Stomach (tissue), 8 donors: ENCODE measurements at regions not wholly inside any gene's neighbourhood (a gene's known extent, or its start where the extent isn't known, plus 50 kb on each side); places are given as distances from the start of the nearest gene placed in this dataset.

Source experiments
- DNase-seq, 2 donors: peaks; one replicate each; pipeline versions ENCODE4 v3.0.0 to v3.0.0-alpha.2; 2013 to 2019
- H3K27ac ChIP-seq, 5 donors: fragments of 200-600 bp in 4 of 5; sonication (generic) in 4 of 5; one replicate each; pipeline ENCODE4 v1.5.1; 2013 to 2019; ENCODE audit warnings: mild to moderate bottlenecking in 1 of 5, moderate library complexity in 1 of 5
- H3K27me3 ChIP-seq, 3 donors: fragments of 200-600 bp; sonication (generic); one replicate each; pipeline ENCODE4 v1.5.1; 2017 to 2019; ENCODE audit warnings: mixed run types in 1 of 3
- H3K36me3 ChIP-seq, 4 donors: fragments of 200-600 bp; sonication (generic); 1 replicate in 3 of 4; 2 replicates in 1 of 4; pipeline ENCODE4 v1.5.1; 2016 to 2019
- H3K4me1 ChIP-seq, 4 donors: fragments of 200-600 bp; sonication (generic); one replicate each; pipeline ENCODE4 v1.5.1; 2016 to 2019
- H3K4me3 ChIP-seq, 4 donors: fragments of 200-600 bp; sonication (generic) in 3 of 4; one replicate each; pipeline ENCODE4 v1.5.1; 2016 to 2019; ENCODE audit warnings: mild to moderate bottlenecking in 1 of 4
- H3K9me3 ChIP-seq, 4 donors: fragments of 200-600 bp; sonication (generic); one replicate each; pipeline ENCODE4 v1.5.1; 2016 to 2019
- CTCF ChIP-seq, 7 experiments: fragments of 450-650 bp in 4 of 7; fragments of 200-600 bp in 3 of 7; sonication (generic) in 3 of 7; IDR thresholded peaks; one replicate each; pipeline ENCODE4 v1.5.1; 2016 to 2019; ENCODE audit warnings: antibody characterized with exemption in 7 of 7, control low read depth in 2 of 7, mild to moderate bottlenecking in 1 of 7
- EP300 ChIP-seq: sonication (generic); formaldehyde crosslinking; IDR thresholded peaks from one replicate; pipeline ENCODE4 v1.6.1; 2017; ENCODE audit warnings: antibody characterized with exemption
- POLR2A ChIP-seq, 4 donors: fragments of 450-650 bp; IDR thresholded peaks; one replicate each; pipeline ENCODE4 v1.6.1; 2016; ENCODE audit warnings: antibody characterized with exemption in 4 of 4, control low read depth in 2 of 4, mild to moderate bottlenecking in 1 of 4, moderate library complexity in 1 of 4
- POLR2AphosphoS5 ChIP-seq, 3 donors: sonication (generic); formaldehyde crosslinking; IDR thresholded peaks; one replicate each; pipeline ENCODE4 v1.6.1; 2016; ENCODE audit warnings: antibody characterized with exemption in 3 of 3
- WGBS, 5 donors: extraction: QIAGEN DNeasy Blood & Tissue Kit in 3 of 5; methylation state at CpG; one replicate each; pipeline versions ENCODE4 v1.1.5 to v1.1.7; 2013 to 2018; 5-methylcytosine and 5-hydroxymethylcytosine counted together
- intact Hi-C: fragments of 100-400 bp; cut with DNase I; formaldehyde crosslinking; loops from one replicate; pipeline ENCODE4 v1.15.1; 2023; ENCODE audit warnings: low total_unique reads
- donor health status: healthy with polysubstance abuse.
- donor health status: Bipolar disorder and iron deficiency.
- donor health status: healthy.

- Histone ChIP-seq H3K27ac (peak overlapping the region in 4 of 5 donors; percentile 23 to 71 (median 64)), H3K36me3 (no peaks in the 10 kb centered on the region), H3K27me3 (no peaks in the 10 kb centered on the region), H3K4me1 (peaks cover 0 to 9% (median 2%) of the 10 kb centered on the region in 4 donors), H3K4me3 (no peak overlapping the region), H3K9me3 (no peaks in the 10 kb centered on the region)
- intact Hi-C loops = no loop called here
- WGBS, 5 donors = 50 to 75% (median 58%) methylated on average over 2 of the region's 2 CpGs
- peak in 1 of 2 donors; percentile 38 for DNase-seq
- TF ChIP-seq EP300 (no peak), POLR2AphosphoS5 (IDR thresholded peaks at IDR 0.05) (peak in 2 of 3 donors; percentile 87 to 93)
These were observed 356.2 kb upstream of the NFE2L3 start for GRCh38 chr7:25795824-25796235.

GRCh38 chr7:25798344-25798743 lies 353.7 kb upstream of the NFE2L3 start:
- intact Hi-C loops = no loop called here
- no peaks in the 10 kb centered on the region for H3K36me3 ChIP-seq
- WGBS, 5 donors = 89 to 100% (median 100%) methylated on average over 1 of the region's 1 CpG
- no peak for DNase-seq
- H3K4me1 ChIP-seq = peaks cover 0 to 4% (median 0%) of the 10 kb centered on the region in 4 donors
- no peaks in the 10 kb centered on the region for H3K9me3 ChIP-seq
- H3K27me3 ChIP-seq = no peaks in the 10 kb centered on the region
- H3K27ac ChIP-seq = peak overlapping the region in 1 of 5 donors; percentile 71
- no peak overlapping the region for H3K4me3 ChIP-seq
- no peak for TF ChIP-seq CTCF (IDR thresholded peaks at IDR 0.05)
- no peak for TF ChIP-seq POLR2AphosphoS5 (IDR thresholded peaks at IDR 0.05)
- TF ChIP-seq EP300 = no peak
- no peak for TF ChIP-seq POLR2A (IDR thresholded peaks at IDR 0.05)

GRCh38 chr7:25801214-25801613 lies 350.8 kb upstream of the NFE2L3 start:
- 87 to 94% (median 92%) methylated on average over 3 of the region's 3 CpGs for WGBS, 5 donors
- intact Hi-C loops = no loop called here
- Histone ChIP-seq H3K9me3 (no peaks in the 10 kb centered on the region), H3K36me3 (no peaks in the 10 kb centered on the region), H3K4me3 (no peak overlapping the region), H3K27me3 (no peaks in the 10 kb centered on the region), H3K27ac (no peak overlapping the region), H3K4me1 (peaks cover 0 to 5% (median under 1%) of the 10 kb centered on the region in 4 donors)
- DNase-seq = no peak
- TF ChIP-seq POLR2AphosphoS5 (IDR thresholded peaks at IDR 0.05) = no peak
- TF ChIP-seq CTCF (IDR thresholded peaks at IDR 0.05) = no peak
- TF ChIP-seq EP300 = no peak
- TF ChIP-seq POLR2A (IDR thresholded peaks at IDR 0.05) = no peak

- DNase-seq = no peak
- Histone ChIP-seq H3K36me3 (no peaks in the 10 kb centered on the region), H3K27me3 (no peaks in the 10 kb centered on the region), H3K27ac (peak overlapping the region in 2 of 5 donors; percentile 42 to 44), H3K9me3 (no peaks in the 10 kb centered on the region), H3K4me1 (peaks cover 0 to 13% (median 0%) of the 10 kb centered on the region in 4 donors), H3K4me3 (no peak overlapping the region)
- intact Hi-C loops = no loop called here
- no peak for TF ChIP-seq CTCF (IDR thresholded peaks at IDR 0.05)
- TF ChIP-seq EP300 = no peak
- no peak for TF ChIP-seq POLR2A (IDR thresholded peaks at IDR 0.05)
- no peak for TF ChIP-seq POLR2AphosphoS5 (IDR thresholded peaks at IDR 0.05)
- WGBS, 5 donors = 68 to 80% (median 79%) methylated on average over 3 of the region's 3 CpGs
These were observed 349.9 kb upstream of the NFE2L3 start for GRCh38 chr7:25802057-25802456.

GRCh38 chr7:25802473-25802872 lies 349.5 kb upstream of the NFE2L3 start:
- Histone ChIP-seq H3K27me3 (no peaks in the 10 kb centered on the region), H3K4me3 (no peak overlapping the region), H3K9me3 (no peaks in the 10 kb centered on the region), H3K36me3 (no peaks in the 10 kb centered on the region), H3K4me1 (peaks cover 0 to 17% (median 0%) of the 10 kb centered on the region in 4 donors), H3K27ac (peak overlapping the region in 3 of 5 donors; percentile 11 to 44 (median 42))
- intact Hi-C loops = no loop called here
- no peak for DNase-seq
- TF ChIP-seq CTCF (IDR thresholded peaks at IDR 0.05) (no peak), EP300 (no peak), POLR2A (IDR thresholded peaks at IDR 0.05) (no peak), POLR2AphosphoS5 (IDR thresholded peaks at IDR 0.05) (no peak)
